IPS-NIHi11 (cell line): ENCODE measurements at regions not wholly inside any gene's neighbourhood (a gene's known extent, or its start where the extent isn't known, plus 50 kb on each side); places are given as distances from the start of the nearest gene placed in this dataset.
A peak's percentile ranks its signal among the peaks of the same experiment; 100 is the strongest.
"Not testable (repeated sequence)": the region's sequence is repeated elsewhere in the genome, so short reads cannot be mapped to it uniquely, and the experiment has no call there.

ENCODE experiments used
- DNase-seq: peaks from one replicate; pipeline ENCODE4 v3.0.0; 2012; ENCODE audit warnings: mixed read lengths, low spot score

GRCh38 chr2:238502088-238502810 lies 75.5 kb downstream of the ASB1 start:
- no peak for DNase-seq

- no peak for DNase-seq
Measured at GRCh38 chr2:238502956-238503791, 76.4 kb downstream of the ASB1 start.

GRCh38 chr2:238504181-238504931 lies 77.6 kb downstream of the ASB1 start:
- DNase-seq = no peak

GRCh38 chr2:238505119-238505891 lies 78.6 kb downstream of the ASB1 start:
- no peak for DNase-seq

- DNase-seq = no peak
Measured at GRCh38 chr2:238505892-238506280, 79.2 kb downstream of the ASB1 start.

- DNase-seq = no peak
Measured at GRCh38 chr2:238506371-238507068, 79.8 kb downstream of the ASB1 start.

- DNase-seq = no peak
Measured at GRCh38 chr2:238507836-238508235, 81.1 kb downstream of the ASB1 start.

- peak; percentile 75 for DNase-seq
Measured at GRCh38 chr2:238509151-238509835, 82.6 kb downstream of the ASB1 start.

GRCh38 chr2:238509903-238510302 lies 83.2 kb downstream of the ASB1 start:
- no peak for DNase-seq

GRCh38 chr2:238510911-238511613 lies 84.3 kb downstream of the ASB1 start:
- DNase-seq = no peak

- DNase-seq = no peak
Measured at GRCh38 chr2:238511614-238511950, 84.9 kb downstream of the ASB1 start.

GRCh38 chr2:238512247-238512867 lies 85.6 kb downstream of the ASB1 start:
- no peak for DNase-seq

- DNase-seq = peak; percentile 79
Measured at GRCh38 chr2:238513346-238513745, 86.6 kb downstream of the ASB1 start.

GRCh38 chr2:238514024-238514423 lies 87.3 kb downstream of the ASB1 start:
- not testable (repeated sequence) for DNase-seq

GRCh38 chr2:238515377-238515776 lies 88.7 kb downstream of the ASB1 start:
- no peak for DNase-seq

GRCh38 chr2:238517209-238517608 lies 90.5 kb downstream of the ASB1 start:
- DNase-seq = no peak

- DNase-seq = no peak
Measured at GRCh38 chr2:238518172-238518820, 91.6 kb downstream of the ASB1 start.

- no peak for DNase-seq
Measured at GRCh38 chr2:238518821-238519186, 92.1 kb downstream of the ASB1 start.

- no peak for DNase-seq
Measured at GRCh38 chr2:238520359-238520886, 93.7 kb downstream of the ASB1 start.
